Peyer's patch (tissue), 4 donors: ENCODE measurements at regions not wholly inside any gene's neighbourhood (a gene's known extent, or its start where the extent isn't known, plus 50 kb on each side); places are given as distances from the start of the nearest gene placed in this dataset.
"Not testable (repeated sequence)": the region's sequence is repeated elsewhere in the genome, so short reads cannot be mapped to it uniquely, and the experiment has no call there.

Experiments used
- DNase-seq, 3 donors: peaks; one replicate each; pipeline ENCODE4 v3.0.0-alpha.2; 2017 to 2019
- H3K27ac ChIP-seq, 4 donors: fragments of 200-600 bp; sonication (generic); one replicate each; pipeline ENCODE4 v1.5.1; 2016 to 2019
- H3K27me3 ChIP-seq, 2 donors: fragments of 200-600 bp; sonication (generic); one replicate each; pipeline ENCODE4 v1.5.1; 2019
- H3K36me3 ChIP-seq, 3 donors: fragments of 200-600 bp; sonication (generic); one replicate each; pipeline ENCODE4 v1.5.1; 2016 to 2019
- H3K4me1 ChIP-seq, 4 donors: fragments of 200-600 bp; sonication (generic); one replicate each; pipeline ENCODE4 v1.5.1; 2016 to 2019
- H3K4me3 ChIP-seq, 4 donors: fragments of 200-600 bp; sonication (generic); 1 replicate in 3 of 4; 2 replicates in 1 of 4; pipeline ENCODE4 v1.5.1; 2016 to 2019; ENCODE audit warnings: mild to moderate bottlenecking in 1 of 4
- H3K9me3 ChIP-seq, 4 donors: fragments of 200-600 bp; sonication (generic); one replicate each; pipeline ENCODE4 v1.5.1; 2016 to 2019; ENCODE audit warnings: mild to moderate bottlenecking in 1 of 4
- CTCF ChIP-seq, 6 experiments: fragments of 450-650 bp in 4 of 6; fragments of 200-600 bp in 2 of 6; sonication (generic) in 1 of 6; IDR thresholded peaks; one replicate each; pipeline ENCODE4 v1.5.1; 2017 to 2019; ENCODE audit warnings: antibody characterized with exemption in 6 of 6, mild to moderate bottlenecking in 3 of 6, moderate library complexity in 1 of 6
- POLR2A ChIP-seq, 2 donors: fragments of 450-650 bp; IDR thresholded peaks; one replicate each; pipeline ENCODE4 v1.5.1; 2017; ENCODE audit warnings: antibody characterized with exemption in 2 of 2, mild to moderate bottlenecking in 2 of 2, moderate library complexity in 2 of 2

- H3K27ac ChIP-seq, H3K4me1 ChIP-seq, H3K36me3 ChIP-seq, H3K27me3 ChIP-seq, DNase-seq, H3K9me3 ChIP-seq, H3K4me3 ChIP-seq: not testable (repeated sequence)
- TF ChIP-seq CTCF (IDR thresholded peaks at IDR 0.05): peak; percentile 58 to 89 (median 70)
Measured at GRCh38 chr12:34123092-34123491, 100.8 kb downstream of the ALG10 start.

GRCh38 chr12:34124608-34125007, 102.3 kb downstream of the ALG10 start:
- DNase-seq: no peak
- no peaks in the 10 kb centered on the region for H3K36me3 ChIP-seq
- H3K4me1 ChIP-seq: no peaks in the 10 kb centered on the region
- no peaks in the 10 kb centered on the region for H3K9me3 ChIP-seq
- no peaks in the 10 kb centered on the region for H3K27me3 ChIP-seq
- TF ChIP-seq CTCF (IDR thresholded peaks at IDR 0.05): no peak
- no peak for TF ChIP-seq POLR2A (IDR thresholded peaks at IDR 0.05)
- no peak overlapping the region for H3K4me3 ChIP-seq
- H3K27ac ChIP-seq: no peak overlapping the region

GRCh38 chr12:34126239-34126641, 103.9 kb downstream of the ALG10 start:
- no peaks in the 10 kb centered on the region for H3K4me1 ChIP-seq
- no peak overlapping the region for H3K27ac ChIP-seq
- TF ChIP-seq POLR2A (IDR thresholded peaks at IDR 0.05) (no peak), CTCF (IDR thresholded peaks at IDR 0.05) (no peak)
- H3K27me3 ChIP-seq: no peaks in the 10 kb centered on the region
- no peaks in the 10 kb centered on the region for H3K36me3 ChIP-seq
- peak overlapping the region in 3 of 4 donors; percentile 16 to 33 (median 22) for H3K4me3 ChIP-seq
- no peaks in the 10 kb centered on the region for H3K9me3 ChIP-seq
- DNase-seq: no peak

- no peak overlapping the region for H3K4me3 ChIP-seq
- no peaks in the 10 kb centered on the region for H3K27me3 ChIP-seq
- no peak for TF ChIP-seq CTCF (IDR thresholded peaks at IDR 0.05)
- TF ChIP-seq POLR2A (IDR thresholded peaks at IDR 0.05): no peak
- DNase-seq: no peak
- H3K9me3 ChIP-seq: no peaks in the 10 kb centered on the region
- no peak overlapping the region for H3K27ac ChIP-seq
- H3K4me1 ChIP-seq: no peaks in the 10 kb centered on the region
- H3K36me3 ChIP-seq: no peaks in the 10 kb centered on the region
Measured at GRCh38 chr12:34126805-34127204, 104.5 kb downstream of the ALG10 start.

GRCh38 chr12:34127379-34127778, 105.1 kb downstream of the ALG10 start:
- H3K27ac ChIP-seq, H3K36me3 ChIP-seq, H3K4me1 ChIP-seq, H3K9me3 ChIP-seq, H3K27me3 ChIP-seq, H3K4me3 ChIP-seq, DNase-seq: not testable (repeated sequence)

GRCh38 chr12:34142430-34142829, 120.1 kb downstream of the ALG10 start:
- Histone ChIP-seq H3K27ac (no peak overlapping the region), H3K36me3 (no peaks in the 10 kb centered on the region), H3K9me3 (peaks cover 0 to 2% (median 0%) of the 10 kb centered on the region in 4 donors), H3K4me3 (no peak overlapping the region), H3K4me1 (no peaks in the 10 kb centered on the region), H3K27me3 (no peaks in the 10 kb centered on the region)
- DNase-seq: no peak
- TF ChIP-seq POLR2A (IDR thresholded peaks at IDR 0.05): no peak
- TF ChIP-seq CTCF (IDR thresholded peaks at IDR 0.05): no peak
